Upper lobe of right lung (tissue), 1 donor: ENCODE measurements at regions not wholly inside any gene's neighbourhood (a gene's known extent, or its start where the extent isn't known, plus 50 kb on each side); places are given as distances from the start of the nearest gene placed in this dataset.

Experiments used
- ATAC-seq: fragments of 200-7000 bp; cut with Tn5 transposase; one replicate; pipeline ENCODE4 v1.9.1; 2020; ENCODE audit warnings: mild to moderate bottlenecking, moderate library complexity
- DNase-seq: peaks from one replicate; pipeline ENCODE4 v3.0.0-alpha.2; 2020
- H3K27ac ChIP-seq: fragments of 200-600 bp; one replicate; pipeline ENCODE4 v1.8.0; 2022
- H3K27me3 ChIP-seq: fragments of 200-600 bp; one replicate; pipeline ENCODE4 v1.8.0; 2022; ENCODE audit warnings: mild to moderate bottlenecking
- H3K36me3 ChIP-seq: fragments of 200-600 bp; one replicate; pipeline ENCODE4 v1.8.0; 2022
- H3K4me1 ChIP-seq: fragments of 200-600 bp; one replicate; pipeline ENCODE4 v1.8.0; 2022
- H3K4me3 ChIP-seq: fragments of 200-600 bp; one replicate; pipeline ENCODE4 v1.8.0; 2022; ENCODE audit warnings: mild to moderate bottlenecking
- H3K9me3 ChIP-seq: fragments of 200-600 bp; one replicate; pipeline ENCODE4 v1.8.0; 2022
- CTCF ChIP-seq: fragments of 200-600 bp; IDR thresholded peaks from one replicate; pipeline ENCODE4 v1.8.0; 2022; ENCODE audit warnings: antibody characterized with exemption
- intact Hi-C: fragments of 100-400 bp; cut with DNase I; formaldehyde crosslinking; loops from one replicate; pipeline ENCODE4 v1.11.0; 2022
- donor health status: DM: no; HTN: yes; CAD: no; lungs with severe emphysema.

- Histone ChIP-seq H3K4me1 (no peaks in the 10 kb centered on the region), H3K9me3 (no peaks in the 10 kb centered on the region), H3K4me3 (no peak overlapping the region), H3K36me3 (no peaks in the 10 kb centered on the region), H3K27ac (no peak overlapping the region), H3K27me3 (no peaks in the 10 kb centered on the region)
- ATAC-seq, result no peak
- intact Hi-C loops, result no loop called here
- TF ChIP-seq CTCF, result no peak
- no peak for DNase-seq
These were observed 337.9 kb upstream of the GRM7 start for GRCh38 chr3:6523043-6523442.

- no peaks in the 10 kb centered on the region for H3K36me3 ChIP-seq
- no peaks in the 10 kb centered on the region for H3K27me3 ChIP-seq
- H3K4me1 ChIP-seq, result no peaks in the 10 kb centered on the region
- intact Hi-C loops, result no loop called here
- no peak overlapping the region for H3K27ac ChIP-seq
- ATAC-seq, result no peak
- DNase-seq, result no peak
- no peaks in the 10 kb centered on the region for H3K9me3 ChIP-seq
- no peak for TF ChIP-seq CTCF
- H3K4me3 ChIP-seq, result no peak overlapping the region
These were observed 336.4 kb upstream of the GRM7 start for GRCh38 chr3:6524479-6524878.

- ATAC-seq, result no peak
- Histone ChIP-seq H3K27me3 (no peaks in the 10 kb centered on the region), H3K36me3 (no peaks in the 10 kb centered on the region), H3K27ac (no peak overlapping the region), H3K4me1 (no peaks in the 10 kb centered on the region), H3K9me3 (no peaks in the 10 kb centered on the region), H3K4me3 (no peak overlapping the region)
- no peak for TF ChIP-seq CTCF
- intact Hi-C loops, result no loop called here
- DNase-seq, result no peak
These were observed 334.6 kb upstream of the GRM7 start for GRCh38 chr3:6526321-6526720.

- H3K9me3 ChIP-seq, result no peaks in the 10 kb centered on the region
- no peaks in the 10 kb centered on the region for H3K4me1 ChIP-seq
- ATAC-seq, result no peak
- no peaks in the 10 kb centered on the region for H3K36me3 ChIP-seq
- no peak for TF ChIP-seq CTCF
- no peak overlapping the region for H3K27ac ChIP-seq
- H3K4me3 ChIP-seq, result no peak overlapping the region
- no peak for DNase-seq
- H3K27me3 ChIP-seq, result no peaks in the 10 kb centered on the region
- intact Hi-C loops, result no loop called here
These were observed 334.1 kb upstream of the GRM7 start for GRCh38 chr3:6526861-6527260.

GRCh38 chr3:6528951-6529350 is 332.0 kb upstream of the GRM7 start:
- DNase-seq (no peak), ATAC-seq (no peak)
- Histone ChIP-seq H3K36me3 (no peaks in the 10 kb centered on the region), H3K4me1 (no peaks in the 10 kb centered on the region), H3K4me3 (no peak overlapping the region), H3K9me3 (no peaks in the 10 kb centered on the region), H3K27me3 (no peaks in the 10 kb centered on the region), H3K27ac (no peak overlapping the region)
- no peak for TF ChIP-seq CTCF
- intact Hi-C loops, result no loop called here

GRCh38 chr3:6531153-6531552 is 329.8 kb upstream of the GRM7 start:
- Histone ChIP-seq H3K27me3 (no peaks in the 10 kb centered on the region), H3K36me3 (no peaks in the 10 kb centered on the region), H3K4me1 (no peaks in the 10 kb centered on the region), H3K4me3 (no peak overlapping the region), H3K9me3 (no peaks in the 10 kb centered on the region), H3K27ac (no peak overlapping the region)
- no peak for ATAC-seq
- DNase-seq, result no peak
- intact Hi-C loops, result no loop called here
- no peak for TF ChIP-seq CTCF
